Caco-2 (cell line): ENCODE measurements at regions not wholly inside any gene's neighbourhood (a gene's known extent, or its start where the extent isn't known, plus 50 kb on each side); places are given as distances from the start of the nearest gene placed in this dataset.

Source experiments
- BruUV-seq: library from RNA; stranded (reverse); fragments of 400-500 nt; replicated peaks from 2 replicates; lab custom pipeline; 2021; lab: Mats Ljungman, UMichigan
- CTCF ChIA-PET: fragments of 300-600 bp; sonication (Branson Sonifier 250); formaldehyde crosslinking; loops from one replicate; lab custom pipeline; 2022; ENCODE audit warnings: antibody characterized with exemption; lab: Charles Lee
- POLR2A ChIA-PET: fragments of 300-600 bp; sonication (Branson Sonifier 250); formaldehyde crosslinking; loops from one replicate; lab custom pipeline; 2022; ENCODE audit warnings: antibody characterized with exemption; lab: Charles Lee
- DNase-seq, 2 experiments: peaks; one replicate each; pipeline versions ENCODE4 v3.0.0 to v3.0.0-alpha.2; 2020 to 2022
- H3K27me3 ChIP-seq: replicated peaks from 2 replicates; pipeline ENCODE4 v1.6.0; 2011; ENCODE audit warnings: low read length; ENCODE audit not compliant: control insufficient read depth, insufficient read depth
- H3K36me3 ChIP-seq: 2 replicates; pipeline ENCODE4 v1.5.1; 2011; ENCODE audit warnings: low read length; ENCODE audit not compliant: control insufficient read depth, insufficient read depth
- H3K4me1 ChIP-seq: fragments of 250-450 bp; sonication (Bioruptor Pico); 2 replicates; pipeline ENCODE4 v1.5.1; 2020; ENCODE audit warnings: mild to moderate bottlenecking
- H3K4me3 ChIP-seq: 2 replicates; pipeline ENCODE4 v1.5.1; 2011; ENCODE audit warnings: low read depth, mild to moderate bottlenecking, control low read depth, low read length
- H3K9me3 ChIP-seq: fragments of 250-450 bp; sonication (Bioruptor Pico); 2 replicates; pipeline ENCODE4 v1.5.1; 2020; ENCODE audit warnings: mild to moderate bottlenecking, moderate library complexity
- H3K27ac Mint-ChIP-seq: one replicate; pipeline ENCODE4 v1.8.0; 2022; ENCODE audit warnings: mixed read lengths; ENCODE audit not compliant: unreplicated experiment
- H3K27me3 Mint-ChIP-seq: one replicate; pipeline ENCODE4 v1.8.0; 2022; ENCODE audit warnings: mixed read lengths; ENCODE audit not compliant: insufficient read depth, unreplicated experiment
- H3K36me3 Mint-ChIP-seq: one replicate; pipeline ENCODE4 v1.8.0; 2022; ENCODE audit warnings: mild to moderate bottlenecking, mixed read lengths; ENCODE audit not compliant: insufficient read depth, unreplicated experiment
- H3K4me1 Mint-ChIP-seq: one replicate; pipeline ENCODE4 v1.8.0; 2022; ENCODE audit warnings: low read depth, mixed read lengths; ENCODE audit not compliant: unreplicated experiment
- H3K4me3 Mint-ChIP-seq: one replicate; pipeline ENCODE4 v1.8.0; 2022; ENCODE audit warnings: mild to moderate bottlenecking, moderate library complexity, mixed read lengths; ENCODE audit not compliant: unreplicated experiment
- H3K9me3 Mint-ChIP-seq: one replicate; pipeline ENCODE4 v1.8.0; 2022; ENCODE audit warnings: mixed read lengths; ENCODE audit not compliant: unreplicated experiment
- CTCF ChIP-seq, 2 experiments: fragments of 200-600 bp in 1 of 2; IDR thresholded peaks; 1 replicate in 1 of 2; 2 replicates in 1 of 2; pipeline versions ENCODE4 v1.5.1 to v1.8.0; 2011 to 2022; ENCODE audit warnings: antibody characterized with exemption in 1 of 2, control low read depth in 1 of 2, inconsistent platforms in 1 of 2, low read depth in 1 of 2, low read length in 1 of 2, mild to moderate bottlenecking in 1 of 2, moderate library complexity in 1 of 2; ENCODE audit not compliant: insufficient read depth in 1 of 2, severe bottlenecking in 1 of 2, unreplicated experiment in 1 of 2
- intact Hi-C: fragments of 100-400 bp; cut with micrococcal nuclease; formaldehyde crosslinking; loops from one replicate; pipeline ENCODE4 v1.10.0; 2022; ENCODE audit not compliant: unreplicated experiment

GRCh38 chr3:86737517-86737916 is 253.4 kb downstream of the VGLL3 start:
- no peak for DNase-seq
- H3K36me3 Mint-ChIP-seq: no peaks in the 10 kb centered on the region
- H3K4me3 ChIP-seq: no peak overlapping the region
- H3K9me3 ChIP-seq: no peaks in the 10 kb centered on the region
- no peaks in the 10 kb centered on the region for H3K27me3 Mint-ChIP-seq
- no peaks in the 10 kb centered on the region for H3K36me3 ChIP-seq
- H3K27ac Mint-ChIP-seq: no peak overlapping the region
- H3K4me1 ChIP-seq: no peaks in the 10 kb centered on the region
- no peaks in the 10 kb centered on the region for H3K27me3 ChIP-seq
- ChIA-PET POLR2A (no interaction called here), CTCF (no interaction called here)
- H3K4me3 Mint-ChIP-seq: no peak overlapping the region
- no TSS peak for BruUV-seq
- no peaks in the 10 kb centered on the region for H3K4me1 Mint-ChIP-seq
- TF ChIP-seq CTCF (IDR thresholded peaks at IDR 0.05; ENCODE audit: insufficient read depth in 1 of 2, low read depth in 1 of 2, low read length in 1 of 2, severe bottlenecking in 1 of 2, unreplicated experiment in 1 of 2): no peak
- intact Hi-C loops: no loop called here
- H3K9me3 Mint-ChIP-seq: no peaks in the 10 kb centered on the region

- POLR2A ChIA-PET: no interaction called here
- CTCF ChIA-PET: no interaction called here
- no peaks in the 10 kb centered on the region for H3K36me3 Mint-ChIP-seq
Observed at GRCh38 chr3:86733257-86733656, 257.7 kb downstream of the VGLL3 start.

GRCh38 chr3:86731501-86731901 is 259.4 kb downstream of the VGLL3 start:
- BruUV-seq: no TSS peak
- CTCF ChIA-PET: no interaction called here
- POLR2A ChIA-PET: no interaction called here
- Histone ChIP-seq H3K4me3 (no peak overlapping the region), H3K9me3 (no peaks in the 10 kb centered on the region), H3K36me3 (no peaks in the 10 kb centered on the region), H3K4me1 (no peaks in the 10 kb centered on the region), H3K27me3 (no peaks in the 10 kb centered on the region)
- Mint-ChIP-seq H3K4me1 (no peaks in the 10 kb centered on the region), H3K27me3 (no peaks in the 10 kb centered on the region), H3K36me3 (no peaks in the 10 kb centered on the region), H3K4me3 (no peak overlapping the region), H3K27ac (no peak overlapping the region), H3K9me3 (no peaks in the 10 kb centered on the region)
- DNase-seq: no peak
- TF ChIP-seq CTCF (IDR thresholded peaks at IDR 0.05; ENCODE audit: insufficient read depth in 1 of 2, low read depth in 1 of 2, low read length in 1 of 2, severe bottlenecking in 1 of 2, unreplicated experiment in 1 of 2): no peak
- intact Hi-C loops: no loop called here

More at GRCh38 chr3:86733257-86733656, 257.7 kb downstream of the VGLL3 start:
- H3K4me1 Mint-ChIP-seq: no peaks in the 10 kb centered on the region
- no peak overlapping the region for H3K27ac Mint-ChIP-seq
- no TSS peak for BruUV-seq
- H3K4me1 ChIP-seq: no peaks in the 10 kb centered on the region
- H3K27me3 ChIP-seq: no peaks in the 10 kb centered on the region
- no peak for TF ChIP-seq CTCF (IDR thresholded peaks at IDR 0.05; ENCODE audit: insufficient read depth in 1 of 2, low read depth in 1 of 2, low read length in 1 of 2, severe bottlenecking in 1 of 2, unreplicated experiment in 1 of 2)
- H3K36me3 ChIP-seq: no peaks in the 10 kb centered on the region
- no peak overlapping the region for H3K4me3 ChIP-seq
- no peaks in the 10 kb centered on the region for H3K9me3 Mint-ChIP-seq
- no peak overlapping the region for H3K4me3 Mint-ChIP-seq
- intact Hi-C loops: no loop called here
- no peaks in the 10 kb centered on the region for H3K9me3 ChIP-seq
- no peaks in the 10 kb centered on the region for H3K27me3 Mint-ChIP-seq
- DNase-seq: no peak
